ENCODE measurements at regions not wholly inside any gene's neighbourhood (a gene's known extent, or its start where the extent isn't known, plus 50 kb on each side); places are given as distances from the start of the nearest gene placed in this dataset.

GRCh38 chr10:1933215-1933614 is 195.9 kb upstream of the ADARB2 start:
- no peak for TF ChIP-seq CTCF (conservative IDR thresholded peaks at IDR 0.05)
- no peak for TF ChIP-seq ZFX (IDR thresholded peaks at IDR 0.05)

All from C4-2B (cell line).